ENCODE measurements at regions not wholly inside any gene's neighbourhood (a gene's known extent, or its start where the extent isn't known, plus 50 kb on each side); places are given as distances from the start of the nearest gene placed in this dataset.

- TF ChIP-seq CREB5 (CRISPR knock-in tag; IDR thresholded peaks at IDR 0.05; ENCODE audit: low read depth) (no peak), ZNF70 (CRISPR knock-in tag; IDR thresholded peaks at IDR 0.05) (no peak), TCF4 (CRISPR knock-in tag; IDR thresholded peaks at IDR 0.05; ENCODE audit: borderline replicate concordance) (no peak), SNAI2 (CRISPR knock-in tag; IDR thresholded peaks at IDR 0.05) (no peak), ISL1 (CRISPR knock-in tag; IDR thresholded peaks at IDR 0.05) (no peak), ESRRG (CRISPR knock-in tag; IDR thresholded peaks at IDR 0.05) (no peak), TOX (CRISPR knock-in tag; IDR thresholded peaks at IDR 0.05; ENCODE audit: borderline replicate concordance) (no peak)
- no peak for ATAC-seq
These were observed 56.3 kb upstream of the DAAM1 start for GRCh38 chr14:59131938-59132795.

DNA sequence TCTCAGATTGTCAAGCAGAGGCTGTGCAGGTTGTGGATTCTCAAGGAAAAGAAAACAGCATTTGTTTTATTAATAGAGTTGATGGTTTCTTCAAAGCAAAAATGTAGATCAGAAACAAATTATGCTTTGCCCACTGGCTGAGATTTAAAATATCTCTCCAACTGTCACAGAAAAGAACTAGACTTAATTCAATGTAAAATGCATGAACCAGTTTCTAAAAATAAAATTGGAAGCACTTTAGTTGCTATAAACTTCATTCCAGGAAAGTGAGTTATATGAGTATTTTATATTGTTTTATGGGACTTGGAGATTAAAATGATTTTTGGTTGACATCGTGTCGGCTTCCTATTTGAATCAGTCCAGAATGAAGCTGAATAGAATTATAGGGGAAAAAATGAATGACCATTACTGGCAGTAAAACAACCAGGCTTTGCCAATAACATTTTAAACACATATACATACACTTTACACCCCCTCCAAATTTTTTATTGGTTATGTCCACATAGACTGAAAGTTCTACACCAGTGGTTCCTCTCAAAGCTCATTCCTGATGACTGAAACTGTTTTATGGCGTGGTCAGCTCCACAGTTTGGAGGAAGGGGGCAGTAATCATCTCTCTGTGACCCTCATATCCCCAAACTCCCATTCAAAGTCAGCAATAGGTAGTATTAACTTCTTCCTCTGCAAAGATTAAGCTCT, 55.5 kb upstream of the DAAM1 start:
- TF ChIP-seq ISL1 (CRISPR knock-in tag; IDR thresholded peaks at IDR 0.05) (no peak), ZNF70 (CRISPR knock-in tag; IDR thresholded peaks at IDR 0.05) (no peak), BACH2 (CRISPR knock-in tag; IDR thresholded peaks at IDR 0.05; ENCODE audit: borderline replicate concordance) (no peak), POU6F1 (CRISPR knock-in tag; IDR thresholded peaks at IDR 0.05; ENCODE audit: borderline replicate concordance, low read depth) (no peak), ZNF8 (CRISPR knock-in tag; IDR thresholded peaks at IDR 0.05) (no peak), ARNTL (CRISPR knock-in tag; IDR thresholded peaks at IDR 0.05; ENCODE audit: borderline replicate concordance, low read depth) (no peak), OSR1 (CRISPR knock-in tag; IDR thresholded peaks at IDR 0.05) (no peak), ZC3H10 (CRISPR knock-in tag; IDR thresholded peaks at IDR 0.05) (no peak), GLIS3 (CRISPR knock-in tag; IDR thresholded peaks at IDR 0.05) (no peak), SNAI2 (CRISPR knock-in tag; IDR thresholded peaks at IDR 0.05) (no peak), TSHZ2 (CRISPR knock-in tag; IDR thresholded peaks at IDR 0.05) (no peak), PATZ1 (CRISPR knock-in tag; IDR thresholded peaks at IDR 0.05; ENCODE audit: borderline replicate concordance) (no peak), ESRRG (CRISPR knock-in tag; IDR thresholded peaks at IDR 0.05) (no peak), TCF4 (CRISPR knock-in tag; IDR thresholded peaks at IDR 0.05; ENCODE audit: borderline replicate concordance) (no peak), ZNF565 (CRISPR knock-in tag; conservative IDR thresholded peaks at IDR 0.05; ENCODE audit: low read depth) (no peak)
- TF ChIP-seq, protein P1, sequence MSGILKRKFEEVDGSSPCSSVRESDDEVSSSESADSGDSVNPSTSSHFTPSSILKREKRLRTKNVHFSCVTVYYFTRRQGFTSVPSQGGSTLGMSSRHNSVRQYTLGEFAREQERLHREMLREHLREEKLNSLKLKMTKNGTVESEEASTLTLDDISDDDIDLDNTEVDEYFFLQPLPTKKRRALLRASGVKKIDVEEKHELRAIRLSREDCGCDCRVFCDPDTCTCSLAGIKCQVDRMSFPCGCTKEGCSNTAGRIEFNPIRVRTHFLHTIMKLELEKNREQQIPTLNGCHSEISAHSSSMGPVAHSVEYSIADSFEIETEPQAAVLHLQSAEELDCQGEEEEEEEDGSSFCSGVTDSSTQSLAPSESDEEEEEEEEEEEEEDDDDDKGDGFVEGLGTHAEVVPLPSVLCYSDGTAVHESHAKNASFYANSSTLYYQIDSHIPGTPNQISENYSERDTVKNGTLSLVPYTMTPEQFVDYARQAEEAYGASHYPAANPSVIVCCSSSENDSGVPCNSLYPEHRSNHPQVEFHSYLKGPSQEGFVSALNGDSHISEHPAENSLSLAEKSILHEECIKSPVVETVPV (CRISPR knock-in tag; IDR thresholded peaks at IDR 0.05), result no peak
- peak; percentile 51; the same call in 2 of the 3 replicates for ATAC-seq

GRCh38 chr14:59133709-59134108, 54.8 kb upstream of the DAAM1 start:
- ATAC-seq, result no peak
- TF ChIP-seq PATZ1 (CRISPR knock-in tag; IDR thresholded peaks at IDR 0.05; ENCODE audit: borderline replicate concordance) (no peak), ZNF565 (CRISPR knock-in tag; conservative IDR thresholded peaks at IDR 0.05; ENCODE audit: low read depth) (no peak), BACH2 (CRISPR knock-in tag; IDR thresholded peaks at IDR 0.05; ENCODE audit: borderline replicate concordance) (no peak), ISL1 (CRISPR knock-in tag; IDR thresholded peaks at IDR 0.05) (no peak), ZNF70 (CRISPR knock-in tag; IDR thresholded peaks at IDR 0.05) (no peak), ESRRG (CRISPR knock-in tag; IDR thresholded peaks at IDR 0.05) (no peak), TOX (CRISPR knock-in tag; IDR thresholded peaks at IDR 0.05; ENCODE audit: borderline replicate concordance) (no peak), POU6F1 (CRISPR knock-in tag; IDR thresholded peaks at IDR 0.05; ENCODE audit: borderline replicate concordance, low read depth) (no peak), RARB (CRISPR knock-in tag; IDR thresholded peaks at IDR 0.05) (no peak), ZFP3 (CRISPR knock-in tag; IDR thresholded peaks at IDR 0.05) (no peak), TCF4 (CRISPR knock-in tag; IDR thresholded peaks at IDR 0.05; ENCODE audit: borderline replicate concordance) (no peak), ZFP30 (CRISPR knock-in tag; IDR thresholded peaks at IDR 0.05) (no peak), ZNF8 (CRISPR knock-in tag; IDR thresholded peaks at IDR 0.05) (no peak), ARNTL (CRISPR knock-in tag; IDR thresholded peaks at IDR 0.05; ENCODE audit: borderline replicate concordance, low read depth) (no peak), SNAI2 (CRISPR knock-in tag; IDR thresholded peaks at IDR 0.05) (no peak)
